Stomach (tissue), 8 donors: ENCODE measurements at regions not wholly inside any gene's neighbourhood (a gene's known extent, or its start where the extent isn't known, plus 50 kb on each side); places are given as distances from the start of the nearest gene placed in this dataset.

Source experiments
- DNase-seq, 2 donors: peaks; one replicate each; pipeline versions ENCODE4 v3.0.0 to v3.0.0-alpha.2; 2013 to 2019
- H3K27ac ChIP-seq, 5 donors: fragments of 200-600 bp in 4 of 5; sonication (generic) in 4 of 5; one replicate each; pipeline ENCODE4 v1.5.1; 2013 to 2019; ENCODE audit warnings: mild to moderate bottlenecking in 1 of 5, moderate library complexity in 1 of 5
- H3K27me3 ChIP-seq, 3 donors: fragments of 200-600 bp; sonication (generic); one replicate each; pipeline ENCODE4 v1.5.1; 2017 to 2019; ENCODE audit warnings: mixed run types in 1 of 3
- H3K36me3 ChIP-seq, 4 donors: fragments of 200-600 bp; sonication (generic); 1 replicate in 3 of 4; 2 replicates in 1 of 4; pipeline ENCODE4 v1.5.1; 2016 to 2019
- H3K4me1 ChIP-seq, 4 donors: fragments of 200-600 bp; sonication (generic); one replicate each; pipeline ENCODE4 v1.5.1; 2016 to 2019
- H3K4me3 ChIP-seq, 4 donors: fragments of 200-600 bp; sonication (generic) in 3 of 4; one replicate each; pipeline ENCODE4 v1.5.1; 2016 to 2019; ENCODE audit warnings: mild to moderate bottlenecking in 1 of 4
- H3K9me3 ChIP-seq, 4 donors: fragments of 200-600 bp; sonication (generic); one replicate each; pipeline ENCODE4 v1.5.1; 2016 to 2019
- CTCF ChIP-seq, 7 experiments: fragments of 450-650 bp in 4 of 7; fragments of 200-600 bp in 3 of 7; sonication (generic) in 3 of 7; IDR thresholded peaks; one replicate each; pipeline ENCODE4 v1.5.1; 2016 to 2019; ENCODE audit warnings: antibody characterized with exemption in 7 of 7, control low read depth in 2 of 7, mild to moderate bottlenecking in 1 of 7
- EP300 ChIP-seq: sonication (generic); formaldehyde crosslinking; IDR thresholded peaks from one replicate; pipeline ENCODE4 v1.6.1; 2017; ENCODE audit warnings: antibody characterized with exemption
- POLR2A ChIP-seq, 4 donors: fragments of 450-650 bp; IDR thresholded peaks; one replicate each; pipeline ENCODE4 v1.6.1; 2016; ENCODE audit warnings: antibody characterized with exemption in 4 of 4, control low read depth in 2 of 4, mild to moderate bottlenecking in 1 of 4, moderate library complexity in 1 of 4
- POLR2AphosphoS5 ChIP-seq, 3 donors: sonication (generic); formaldehyde crosslinking; IDR thresholded peaks; one replicate each; pipeline ENCODE4 v1.6.1; 2016; ENCODE audit warnings: antibody characterized with exemption in 3 of 3
- WGBS, 5 donors: extraction: QIAGEN DNeasy Blood & Tissue Kit in 3 of 5; methylation state at CpG; one replicate each; pipeline versions ENCODE4 v1.1.5 to v1.1.7; 2013 to 2018; 5-methylcytosine and 5-hydroxymethylcytosine counted together
- intact Hi-C: fragments of 100-400 bp; cut with DNase I; formaldehyde crosslinking; loops from one replicate; pipeline ENCODE4 v1.15.1; 2023; ENCODE audit warnings: low total_unique reads
- donor health status: healthy with polysubstance abuse.
- donor health status: Bipolar disorder and iron deficiency.
- donor health status: healthy.

- H3K9me3 ChIP-seq = peaks cover 0 to 7% (median 3%) of the 10 kb centered on the region in 4 donors
- no peak for TF ChIP-seq POLR2A (IDR thresholded peaks at IDR 0.05)
- TF ChIP-seq EP300 = no peak
- no peak for TF ChIP-seq CTCF (IDR thresholded peaks at IDR 0.05)
- TF ChIP-seq POLR2AphosphoS5 (IDR thresholded peaks at IDR 0.05) = no peak
- no peak overlapping the region for H3K27ac ChIP-seq
- H3K36me3 ChIP-seq = no peaks in the 10 kb centered on the region
- H3K4me1 ChIP-seq = no peaks in the 10 kb centered on the region
- DNase-seq = no peak
- no peak overlapping the region for H3K4me3 ChIP-seq
- intact Hi-C loops = no loop called here
- 55 to 78% (median 67%) methylated on average over 3 of the region's 3 CpGs for WGBS, 5 donors
- H3K27me3 ChIP-seq = no peaks in the 10 kb centered on the region
These were observed 206.1 kb upstream of the NPSR1 start for GRCh38 chr7:34451923-34452322.

GRCh38 chr7:34452363-34452762 is 205.7 kb upstream of the NPSR1 start:
- H3K4me1 ChIP-seq = no peaks in the 10 kb centered on the region
- H3K36me3 ChIP-seq = no peaks in the 10 kb centered on the region
- no peak for TF ChIP-seq POLR2A (IDR thresholded peaks at IDR 0.05)
- no peak for TF ChIP-seq CTCF (IDR thresholded peaks at IDR 0.05)
- no peak for TF ChIP-seq POLR2AphosphoS5 (IDR thresholded peaks at IDR 0.05)
- TF ChIP-seq EP300 = no peak
- H3K4me3 ChIP-seq = no peak overlapping the region
- 83 to 94% (median 91%) methylated on average over 7 of the region's 7 CpGs for WGBS, 5 donors
- H3K27ac ChIP-seq = no peak overlapping the region
- H3K9me3 ChIP-seq = peaks cover 0 to 10% (median 3%) of the 10 kb centered on the region in 4 donors
- intact Hi-C loops = no loop called here
- peaks cover 0 to 3% (median 0%) of the 10 kb centered on the region in 3 donors for H3K27me3 ChIP-seq
- DNase-seq = no peak

- intact Hi-C loops = no loop called here
These were observed 204.9 kb upstream of the NPSR1 start for GRCh38 chr7:34453150-34453549.

GRCh38 chr7:34454381-34454780 is 203.6 kb upstream of the NPSR1 start:
- no peak overlapping the region for H3K27ac ChIP-seq
- H3K9me3 ChIP-seq = peaks cover 0 to 10% (median 0%) of the 10 kb centered on the region in 4 donors
- intact Hi-C loops = no loop called here
- no peaks in the 10 kb centered on the region for H3K4me1 ChIP-seq
- no peak for DNase-seq
- no peak for TF ChIP-seq EP300
- TF ChIP-seq CTCF (IDR thresholded peaks at IDR 0.05) = no peak
- no peak for TF ChIP-seq POLR2A (IDR thresholded peaks at IDR 0.05)
- TF ChIP-seq POLR2AphosphoS5 (IDR thresholded peaks at IDR 0.05) = no peak
- H3K36me3 ChIP-seq = no peaks in the 10 kb centered on the region
- 45 to 65% (median 50%) methylated on average over 4 of the region's 4 CpGs for WGBS, 5 donors
- peaks cover 0 to 5% (median 0%) of the 10 kb centered on the region in 3 donors for H3K27me3 ChIP-seq
- no peak overlapping the region for H3K4me3 ChIP-seq

More at GRCh38 chr7:34453150-34453549, 204.9 kb upstream of the NPSR1 start:
- peaks cover 0 to 5% (median 0%) of the 10 kb centered on the region in 3 donors for H3K27me3 ChIP-seq
- H3K4me1 ChIP-seq = no peaks in the 10 kb centered on the region
- H3K36me3 ChIP-seq = no peaks in the 10 kb centered on the region
- 71 to 84% (median 77%) methylated on average over 2 of the region's 2 CpGs for WGBS, 5 donors
- TF ChIP-seq EP300 = no peak
- TF ChIP-seq CTCF (IDR thresholded peaks at IDR 0.05) = no peak
- TF ChIP-seq POLR2AphosphoS5 (IDR thresholded peaks at IDR 0.05) = no peak
- TF ChIP-seq POLR2A (IDR thresholded peaks at IDR 0.05) = no peak
- no peak overlapping the region for H3K4me3 ChIP-seq
- H3K9me3 ChIP-seq = peaks cover 0 to 12% (median under 1%) of the 10 kb centered on the region in 4 donors
- H3K27ac ChIP-seq = no peak overlapping the region
- no peak for DNase-seq
